HepG2 (cell line): ENCODE measurements at regions not wholly inside any gene's neighbourhood (a gene's known extent, or its start where the extent isn't known, plus 50 kb on each side); places are given as distances from the start of the nearest gene placed in this dataset.

Experiments used
- CENPBD1 ChIP-seq: sonication (generic); formaldehyde crosslinking; IDR thresholded peaks from 2 replicates; pipeline ENCODE4 v1.8.0; 2022; ENCODE audit warnings: missing genetic modification reagents, low read depth, mild to moderate bottlenecking, borderline replicate concordance
- E2F2 ChIP-seq: sonication (generic); formaldehyde crosslinking; IDR thresholded peaks from 2 replicates; pipeline ENCODE4 v1.4.0; 2020; ENCODE audit warnings: missing genetic modification reagents, borderline replicate concordance
- GFI1 ChIP-seq: sonication (generic); formaldehyde crosslinking; IDR thresholded peaks from 2 replicates; pipeline ENCODE4 v1.5.0; 2020; ENCODE audit warnings: missing genetic modification reagents, mild to moderate bottlenecking, borderline replicate concordance
- HNF1B ChIP-seq: sonication (generic); formaldehyde crosslinking; IDR thresholded peaks from 2 replicates; pipeline ENCODE4 v1.5.1; 2020; ENCODE audit warnings: mild to moderate bottlenecking, moderate library complexity, missing genetic modification reagents
- JUN ChIP-seq: sonication (generic); formaldehyde crosslinking; IDR thresholded peaks from 2 replicates; pipeline ENCODE4 v1.4.0; 2020; ENCODE audit warnings: mild to moderate bottlenecking, missing genetic modification reagents
- MED13 ChIP-seq: sonication (generic); formaldehyde crosslinking; IDR thresholded peaks from 2 replicates; pipeline ENCODE4 v1.5.0; 2020; ENCODE audit warnings: missing genetic modification reagents
- RBAK ChIP-seq: sonication (generic); formaldehyde crosslinking; IDR thresholded peaks from 2 replicates; pipeline ENCODE4 v1.5.1; 2020; ENCODE audit warnings: mild to moderate bottlenecking, missing genetic modification reagents
- TFE3 ChIP-seq: IDR thresholded peaks from 2 replicates; pipeline ENCODE4 v1.6.1; 2016
- THRA ChIP-seq: sonication (generic); formaldehyde crosslinking; IDR thresholded peaks from 2 replicates; pipeline ENCODE4 v1.4.0; 2020; ENCODE audit warnings: missing genetic modification reagents, borderline replicate concordance
- THYN1 ChIP-seq: sonication (generic); formaldehyde crosslinking; IDR thresholded peaks from 2 replicates; pipeline ENCODE4 v1.8.1; 2023; ENCODE audit warnings: low read depth, mild to moderate bottlenecking, moderate library complexity, missing genetic modification reagents, borderline replicate concordance
- ZBTB25 ChIP-seq: IDR thresholded peaks from 2 replicates; pipeline ENCODE4 v1.6.1; 2018; ENCODE audit warnings: missing genetic modification reagents
- ZGPAT ChIP-seq: IDR thresholded peaks from 2 replicates; pipeline ENCODE4 v1.6.1; 2016; ENCODE audit warnings: mild to moderate bottlenecking
- ZNF557 ChIP-seq: sonication (generic); formaldehyde crosslinking; IDR thresholded peaks from 2 replicates; pipeline ENCODE4 v1.4.0; 2020; ENCODE audit warnings: missing genetic modification reagents
- ZNF574 ChIP-seq: sonication (generic); formaldehyde crosslinking; IDR thresholded peaks from 2 replicates; pipeline ENCODE4 v1.4.0; 2020; ENCODE audit warnings: missing genetic modification reagents
- ZNF773 ChIP-seq: sonication (generic); formaldehyde crosslinking; IDR thresholded peaks from 2 replicates; pipeline ENCODE4 v1.4.0; 2020; ENCODE audit warnings: missing genetic modification reagents, borderline replicate concordance

- TF ChIP-seq ZGPAT (CRISPR knock-in tag), result peak; percentile 41; the same call in 1 of the 2 replicates
- TF ChIP-seq THRA, result no peak; the same call in 1 of the 2 replicates
- TF ChIP-seq ZNF574, result peak; percentile 61
- 0 out of 2 replicates have a peak, but pooled peaks have one; percentile 52 for TF ChIP-seq GFI1
- TF ChIP-seq TFE3 (CRISPR knock-in tag), result peak; percentile 56
- TF ChIP-seq RBAK (CRISPR knock-in tag), result 0 out of 2 replicates have a peak, but pooled peaks have one; percentile 29
- no peak for TF ChIP-seq HNF1B (CRISPR knock-in tag)
- 0 out of 2 replicates have a peak, but pooled peaks have one; percentile 20 for TF ChIP-seq ZBTB25 (CRISPR knock-in tag)
- TF ChIP-seq CENPBD1 (CRISPR knock-in tag), result no peak
- TF ChIP-seq MED13, result peak; percentile 65; the same call in 1 of the 2 replicates
- peak; percentile 80; the same call in 1 of the 2 replicates for TF ChIP-seq E2F2 (CRISPR knock-in tag)
- 0 out of 2 replicates have a peak, but pooled peaks have one; percentile 55 for TF ChIP-seq ZNF773 (CRISPR knock-in tag)
- TF ChIP-seq THYN1 (CRISPR knock-in tag), result no peak
- TF ChIP-seq ZNF557 (CRISPR knock-in tag), result no peak
- peak; percentile 64; the same call in 1 of the 2 replicates for TF ChIP-seq JUN
Measured at GRCh38 chr14:31944256-31945073, 132.6 kb upstream of the ARHGAP5 start (continued).
